ENCODE measurements at regions not wholly inside any gene's neighbourhood (a gene's known extent, or its start where the extent isn't known, plus 50 kb on each side); places are given as distances from the start of the nearest gene placed in this dataset.

DNA sequence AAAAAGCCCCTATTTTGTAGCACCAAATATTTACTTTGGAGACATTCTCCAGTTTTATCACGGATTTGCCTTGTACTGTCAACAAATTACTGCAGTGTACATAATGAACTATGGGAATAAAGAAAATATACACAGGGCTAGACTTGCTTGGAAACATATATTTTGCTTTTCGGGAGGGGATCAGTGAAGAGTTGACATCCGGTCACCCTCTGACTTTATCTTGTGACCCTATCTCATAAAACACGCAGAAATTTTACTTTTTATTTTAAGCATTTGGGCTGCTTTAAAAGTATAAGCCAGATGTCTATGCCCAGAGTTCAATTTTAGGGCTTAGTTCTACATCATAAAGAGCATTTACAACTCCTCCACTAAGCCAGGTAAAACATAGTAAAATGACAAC is 630.7 kb downstream of the TOX3 start:
- no peaks in the 10 kb centered on the region for H4K20me1 ChIP-seq (replicated peaks; ENCODE audit: control insufficient read depth, extremely low read depth, insufficient read depth, low read length)
- no peak overlapping the region for H3K9ac ChIP-seq (replicated peaks; ENCODE audit: extremely low read depth, insufficient read depth, low read length)
- no TSS peak for BruUV-seq (replicated peaks)
- no peak overlapping the region for H3K27ac ChIP-seq (ENCODE audit: insufficient read depth, low read depth, low read length)
- intact Hi-C loops (cut with micrococcal nuclease): no loop called here
- dilution Hi-C loops (cut with MboI; ENCODE audit: extremely low pct_ligation_motif_present, low sequenced_read_pairs): no loop called here
- peaks cover 3% of the 10 kb centered on the region for H3K9me3 ChIP-seq (replicated peaks; ENCODE audit: control insufficient read depth, insufficient read depth, low read length)
- DNase-seq (ENCODE audit: low read depth, low spot score) (no peak), FAIRE-seq (no peak)
- TF ChIP-seq GATA2 (IDR thresholded peaks at IDR 0.05; ENCODE audit: insufficient read depth, insufficient read length, low read depth, low read length) (no peak), FOS (IDR thresholded peaks at IDR 0.05; ENCODE audit: borderline replicate concordance, insufficient read depth, low read length) (no peak), POLR2A (IDR thresholded peaks at IDR 0.05; ENCODE audit: low read depth, low read length) (no peak), JUN (IDR thresholded peaks at IDR 0.05; ENCODE audit: borderline replicate concordance, insufficient read depth, insufficient read length, low read depth) (no peak), MYC (IDR thresholded peaks at IDR 0.05; ENCODE audit: low read depth, low read length) (no peak), EZH2 (IDR thresholded peaks at IDR 0.05; ENCODE audit: borderline replicate concordance, low read depth, low read length, severe bottlenecking) (no peak), POLR2AphosphoS5 (IDR thresholded peaks at IDR 0.05; ENCODE audit: insufficient read depth, low read depth, low read length) (no peak)
- TF ChIP-seq, protein P1, sequence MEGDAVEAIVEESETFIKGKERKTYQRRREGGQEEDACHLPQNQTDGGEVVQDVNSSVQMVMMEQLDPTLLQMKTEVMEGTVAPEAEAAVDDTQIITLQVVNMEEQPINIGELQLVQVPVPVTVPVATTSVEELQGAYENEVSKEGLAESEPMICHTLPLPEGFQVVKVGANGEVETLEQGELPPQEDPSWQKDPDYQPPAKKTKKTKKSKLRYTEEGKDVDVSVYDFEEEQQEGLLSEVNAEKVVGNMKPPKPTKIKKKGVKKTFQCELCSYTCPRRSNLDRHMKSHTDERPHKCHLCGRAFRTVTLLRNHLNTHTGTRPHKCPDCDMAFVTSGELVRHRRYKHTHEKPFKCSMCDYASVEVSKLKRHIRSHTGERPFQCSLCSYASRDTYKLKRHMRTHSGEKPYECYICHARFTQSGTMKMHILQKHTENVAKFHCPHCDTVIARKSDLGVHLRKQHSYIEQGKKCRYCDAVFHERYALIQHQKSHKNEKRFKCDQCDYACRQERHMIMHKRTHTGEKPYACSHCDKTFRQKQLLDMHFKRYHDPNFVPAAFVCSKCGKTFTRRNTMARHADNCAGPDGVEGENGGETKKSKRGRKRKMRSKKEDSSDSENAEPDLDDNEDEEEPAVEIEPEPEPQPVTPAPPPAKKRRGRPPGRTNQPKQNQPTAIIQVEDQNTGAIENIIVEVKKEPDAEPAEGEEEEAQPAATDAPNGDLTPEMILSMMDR (IDR thresholded peaks at IDR 0.05; ENCODE audit: extremely low read depth in 1 of 2, insufficient read depth in 1 of 2, low read depth in 1 of 2, low read length in 2 of 2): no peak
- TF ChIP-seq, protein P2, sequence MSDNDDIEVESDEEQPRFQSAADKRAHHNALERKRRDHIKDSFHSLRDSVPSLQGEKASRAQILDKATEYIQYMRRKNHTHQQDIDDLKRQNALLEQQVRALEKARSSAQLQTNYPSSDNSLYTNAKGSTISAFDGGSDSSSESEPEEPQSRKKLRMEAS (IDR thresholded peaks at IDR 0.05; ENCODE audit: insufficient read depth, insufficient read length): no peak
- no peaks in the 10 kb centered on the region for H3K4me1 ChIP-seq (ENCODE audit: control insufficient read depth, extremely low read depth, insufficient read depth, low read length)
- H3K36me3 ChIP-seq (ENCODE audit: control insufficient read depth in 2 of 2, extremely low read depth in 1 of 2, insufficient read depth in 2 of 2, low read length in 2 of 2): no peaks in the 10 kb centered on the region
- ChIA-PET POLR2A (no interaction called here), CTCF (no interaction called here)
- no peaks in the 10 kb centered on the region for H3K27me3 ChIP-seq (ENCODE audit: control insufficient read depth in 2 of 2, insufficient read depth in 2 of 2, low read length in 2 of 2)
- H3K4me2 ChIP-seq (ENCODE audit: insufficient read depth, low read length): no peak overlapping the region
- H3K9me1 ChIP-seq (replicated peaks; ENCODE audit: control insufficient read depth, extremely low read depth, insufficient read depth, low read length): no peaks in the 10 kb centered on the region
- no peaks in the 10 kb centered on the region for H3K79me2 ChIP-seq (ENCODE audit: control insufficient read depth, insufficient read depth, low read length)
- H2AFZ ChIP-seq (ENCODE audit: low read depth, low read length): no peak overlapping the region
- H3K4me3 ChIP-seq (replicated peaks in 1 of 3; ENCODE audit: insufficient read depth in 1 of 3, low read depth in 1 of 3, low read length in 3 of 3): no peak overlapping the region

All from endothelial cell of umbilical vein (primary cell).